ENCODE measurements at regions not wholly inside any gene's neighbourhood (a gene's known extent, or its start where the extent isn't known, plus 50 kb on each side); places are given as distances from the start of the nearest gene placed in this dataset.

GRCh38 chr2:8190279-8190678, 491.6 kb upstream of the ID2 start:
- peaks cover 20% of the 10 kb centered on the region for H3K4me1 Mint-ChIP-seq (ENCODE audit: low read depth, unreplicated experiment)
- no peaks in the 10 kb centered on the region for H3K36me3 ChIP-seq (ENCODE audit: control insufficient read depth, insufficient read depth, low read length)
- no peak for TF ChIP-seq CTCF (IDR thresholded peaks at IDR 0.05; ENCODE audit: insufficient read depth in 1 of 2, low read depth in 1 of 2, low read length in 1 of 2, severe bottlenecking in 1 of 2, unreplicated experiment in 1 of 2)
- no peaks in the 10 kb centered on the region for H3K9me3 Mint-ChIP-seq (ENCODE audit: unreplicated experiment)
- H3K36me3 Mint-ChIP-seq (ENCODE audit: insufficient read depth, unreplicated experiment) = no peaks in the 10 kb centered on the region
- 0 out of 2 replicates have a peak, but pooled peaks cover 1% of the 10 kb centered on the region for H3K27me3 ChIP-seq (replicated peaks; ENCODE audit: control insufficient read depth, insufficient read depth, low read length)
- H3K27me3 Mint-ChIP-seq (ENCODE audit: insufficient read depth, unreplicated experiment) = peaks cover 16% of the 10 kb centered on the region
- H3K9me3 ChIP-seq = no peaks in the 10 kb centered on the region
- DNase-seq = no peak
- intact Hi-C loops (cut with micrococcal nuclease; ENCODE audit: unreplicated experiment) = loop anchor here (5.0 kb wide), 1 partner anchor 222 kb away; no protein-coding TSS in a partner anchor
- H3K27ac Mint-ChIP-seq (ENCODE audit: unreplicated experiment) = no peak overlapping the region
- H3K4me1 ChIP-seq = peaks cover 8% of the 10 kb centered on the region; the same call in 1 of the 2 replicates
- POLR2A ChIA-PET = no interaction called here
- CTCF ChIA-PET = no interaction called here
- H3K4me3 ChIP-seq (ENCODE audit: low read depth, low read length) = no peak overlapping the region
- no TSS peak for BruUV-seq (replicated peaks)
- no peak overlapping the region for H3K4me3 Mint-ChIP-seq (ENCODE audit: unreplicated experiment)

GRCh38 chr2:8191427-8191826, 490.4 kb upstream of the ID2 start:
- H3K27me3 Mint-ChIP-seq (ENCODE audit: insufficient read depth, unreplicated experiment) = peaks cover 11% of the 10 kb centered on the region
- TF ChIP-seq CTCF (IDR thresholded peaks at IDR 0.05; ENCODE audit: insufficient read depth in 1 of 2, low read depth in 1 of 2, low read length in 1 of 2, severe bottlenecking in 1 of 2, unreplicated experiment in 1 of 2) = no peak
- ChIA-PET CTCF (interaction anchor here (0.5 kb wide), 1 partner anchor 38 kb away, joined by 3 read pairs; no protein-coding TSS in a partner anchor), POLR2A (no interaction called here)
- no peaks in the 10 kb centered on the region for H3K9me3 Mint-ChIP-seq (ENCODE audit: unreplicated experiment)
- H3K27me3 ChIP-seq (replicated peaks; ENCODE audit: control insufficient read depth, insufficient read depth, low read length) = 0 out of 2 replicates have a peak, but pooled peaks cover 1% of the 10 kb centered on the region
- peaks cover 20% of the 10 kb centered on the region for H3K4me1 Mint-ChIP-seq (ENCODE audit: low read depth, unreplicated experiment)
- H3K36me3 Mint-ChIP-seq (ENCODE audit: insufficient read depth, unreplicated experiment) = no peaks in the 10 kb centered on the region
- H3K27ac Mint-ChIP-seq (ENCODE audit: unreplicated experiment) = no peak overlapping the region
- H3K4me3 Mint-ChIP-seq (ENCODE audit: unreplicated experiment) = no peak overlapping the region
- no peak for DNase-seq
- no peak overlapping the region for H3K4me3 ChIP-seq (ENCODE audit: low read depth, low read length)
- H3K4me1 ChIP-seq = peaks cover 8% of the 10 kb centered on the region; the same call in 1 of the 2 replicates
- no peaks in the 10 kb centered on the region for H3K9me3 ChIP-seq
- H3K36me3 ChIP-seq (ENCODE audit: control insufficient read depth, insufficient read depth, low read length) = no peaks in the 10 kb centered on the region
- BruUV-seq (replicated peaks) = no TSS peak
- intact Hi-C loops (cut with micrococcal nuclease; ENCODE audit: unreplicated experiment) = loop anchor here (5.0 kb wide), 1 partner anchor 221 kb away; no protein-coding TSS in a partner anchor

GRCh38 chr2:8193146-8193545, 488.7 kb upstream of the ID2 start:
- TF ChIP-seq CTCF (IDR thresholded peaks at IDR 0.05; ENCODE audit: insufficient read depth in 1 of 2, low read depth in 1 of 2, low read length in 1 of 2, severe bottlenecking in 1 of 2, unreplicated experiment in 1 of 2) = no peak
- no peaks in the 10 kb centered on the region for H3K36me3 ChIP-seq (ENCODE audit: control insufficient read depth, insufficient read depth, low read length)
- no peaks in the 10 kb centered on the region for H3K9me3 ChIP-seq
- BruUV-seq (replicated peaks) = no TSS peak
- Mint-ChIP-seq H3K27me3 (ENCODE audit: insufficient read depth, unreplicated experiment) (peaks cover 9% of the 10 kb centered on the region), H3K27ac (ENCODE audit: unreplicated experiment) (no peak overlapping the region), H3K4me1 (ENCODE audit: low read depth, unreplicated experiment) (peaks cover 20% of the 10 kb centered on the region), H3K4me3 (ENCODE audit: unreplicated experiment) (no peak overlapping the region), H3K36me3 (ENCODE audit: insufficient read depth, unreplicated experiment) (no peaks in the 10 kb centered on the region), H3K9me3 (ENCODE audit: unreplicated experiment) (no peaks in the 10 kb centered on the region)
- CTCF ChIA-PET = no interaction called here
- no peak for DNase-seq
- POLR2A ChIA-PET = no interaction called here
- H3K4me1 ChIP-seq = peaks cover 8% of the 10 kb centered on the region; the same call in 1 of the 2 replicates
- H3K4me3 ChIP-seq (ENCODE audit: low read depth, low read length) = no peak overlapping the region
- H3K27me3 ChIP-seq (replicated peaks; ENCODE audit: control insufficient read depth, insufficient read depth, low read length) = 0 out of 2 replicates have a peak, but pooled peaks cover 1% of the 10 kb centered on the region
- intact Hi-C loops (cut with micrococcal nuclease; ENCODE audit: unreplicated experiment) = loop anchor here (5.0 kb wide), 1 partner anchor 219 kb away; no protein-coding TSS in a partner anchor

Data from Caco-2 (cell line).